Thoracic aorta (tissue), 2 donors: ENCODE measurements at regions not wholly inside any gene's neighbourhood (a gene's known extent, or its start where the extent isn't known, plus 50 kb on each side); places are given as distances from the start of the nearest gene placed in this dataset.

Source experiments
- ATAC-seq: fragments of 150-250 bp; one replicate; pipeline ENCODE4 v1.8.0; 2017; ENCODE audit warnings: low read depth; ENCODE audit not compliant: insufficient number of reproducible peaks, low FRiP score
- DNase-seq: peaks from one replicate; pipeline ENCODE4 v3.0.0-alpha.2; 2020; ENCODE audit warnings: low spot score
- H3K27ac ChIP-seq, 2 donors: fragments of 200-600 bp; sonication (generic); 1 replicate in 1 of 2; 2 replicates in 1 of 2; pipeline ENCODE4 v1.5.1; 2016; ENCODE audit warnings: mild to moderate bottlenecking in 2 of 2, moderate library complexity in 2 of 2
- H3K27me3 ChIP-seq: fragments of 200-600 bp; sonication (generic); replicated peaks from 2 replicates; pipeline ENCODE4 v1.6.0; 2016; ENCODE audit warnings: mild to moderate bottlenecking; ENCODE audit not compliant: insufficient read depth
- H3K36me3 ChIP-seq: fragments of 200-600 bp; sonication (generic); one replicate; pipeline ENCODE4 v1.5.1; 2016
- H3K4me1 ChIP-seq, 2 donors: fragments of 200-600 bp; sonication (generic); 1 replicate in 1 of 2; 2 replicates in 1 of 2; pipeline versions ENCODE4 v1.5.1 to v1.6.0; 2016; ENCODE audit warnings: low read depth in 2 of 2, mild to moderate bottlenecking in 1 of 2; ENCODE audit not compliant: control insufficient read depth in 1 of 2
- H3K4me3 ChIP-seq: fragments of 200-600 bp; sonication (generic); 2 replicates; pipeline ENCODE4 v1.5.1; 2016; ENCODE audit warnings: mild to moderate bottlenecking
- H3K9me3 ChIP-seq: fragments of 200-600 bp; sonication (generic); 2 replicates; pipeline ENCODE4 v1.5.1; 2016
- TF ChIP-seq, protein P1 (sequence below): fragments of 200-600 bp; sonication (generic); IDR thresholded peaks from one replicate; pipeline ENCODE4 v1.5.1; 2019; ENCODE audit warnings: antibody characterized with exemption

DNA sequence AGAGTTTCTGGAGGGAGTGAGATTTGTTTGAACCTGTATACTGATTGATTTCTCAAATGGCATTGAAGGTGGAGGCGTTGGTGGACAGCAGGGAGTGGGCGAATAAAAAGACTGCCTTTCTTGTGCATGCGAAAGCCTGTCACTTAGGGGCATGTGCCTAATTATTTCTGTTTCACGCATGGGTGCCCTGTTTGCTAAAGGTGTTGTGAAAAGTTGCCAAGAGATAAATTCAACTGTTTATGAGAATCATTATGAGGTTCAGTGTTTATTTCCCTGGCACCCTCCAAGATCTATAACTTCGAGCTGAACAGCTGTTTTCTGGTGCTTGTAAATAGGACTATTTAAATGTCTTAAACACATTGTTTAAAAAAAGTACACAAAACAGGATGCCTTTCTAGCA, 67.4 kb upstream of the DMRTA1 start:
- no peaks in the 10 kb centered on the region for H3K4me1 ChIP-seq
- DNase-seq (no peak), ATAC-seq (no peak)
- no peaks in the 10 kb centered on the region for H3K27me3 ChIP-seq
- no peaks in the 10 kb centered on the region for H3K36me3 ChIP-seq
- H3K4me3 ChIP-seq: no peak overlapping the region
- H3K9me3 ChIP-seq: no peaks in the 10 kb centered on the region
- TF ChIP-seq, protein P1, sequence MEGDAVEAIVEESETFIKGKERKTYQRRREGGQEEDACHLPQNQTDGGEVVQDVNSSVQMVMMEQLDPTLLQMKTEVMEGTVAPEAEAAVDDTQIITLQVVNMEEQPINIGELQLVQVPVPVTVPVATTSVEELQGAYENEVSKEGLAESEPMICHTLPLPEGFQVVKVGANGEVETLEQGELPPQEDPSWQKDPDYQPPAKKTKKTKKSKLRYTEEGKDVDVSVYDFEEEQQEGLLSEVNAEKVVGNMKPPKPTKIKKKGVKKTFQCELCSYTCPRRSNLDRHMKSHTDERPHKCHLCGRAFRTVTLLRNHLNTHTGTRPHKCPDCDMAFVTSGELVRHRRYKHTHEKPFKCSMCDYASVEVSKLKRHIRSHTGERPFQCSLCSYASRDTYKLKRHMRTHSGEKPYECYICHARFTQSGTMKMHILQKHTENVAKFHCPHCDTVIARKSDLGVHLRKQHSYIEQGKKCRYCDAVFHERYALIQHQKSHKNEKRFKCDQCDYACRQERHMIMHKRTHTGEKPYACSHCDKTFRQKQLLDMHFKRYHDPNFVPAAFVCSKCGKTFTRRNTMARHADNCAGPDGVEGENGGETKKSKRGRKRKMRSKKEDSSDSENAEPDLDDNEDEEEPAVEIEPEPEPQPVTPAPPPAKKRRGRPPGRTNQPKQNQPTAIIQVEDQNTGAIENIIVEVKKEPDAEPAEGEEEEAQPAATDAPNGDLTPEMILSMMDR: no peak
- H3K27ac ChIP-seq: no peak overlapping the region

DNA sequence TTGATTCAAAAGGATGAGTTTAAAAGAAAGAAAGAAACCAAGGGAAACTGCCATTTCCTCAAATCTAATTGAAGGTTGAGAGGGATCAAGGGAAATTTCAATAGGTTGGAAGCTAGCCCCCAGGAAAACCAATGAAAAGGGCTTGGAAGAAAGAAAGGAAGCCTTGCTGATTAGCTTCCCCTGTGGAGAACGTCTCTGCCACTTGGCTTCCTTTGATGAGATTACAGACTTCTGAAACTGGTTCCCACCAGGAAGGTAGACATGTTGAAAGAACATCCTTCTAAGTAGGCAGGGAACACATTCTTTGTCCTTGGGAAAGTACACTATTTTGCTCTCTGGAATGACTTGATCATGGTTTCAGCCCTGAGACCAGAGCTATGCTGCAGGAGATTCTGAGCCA, 65.5 kb upstream of the DMRTA1 start:
- ATAC-seq (no peak), DNase-seq (no peak)
- H3K9me3 ChIP-seq: no peaks in the 10 kb centered on the region
- no peak overlapping the region for H3K4me3 ChIP-seq
- no peaks in the 10 kb centered on the region for H3K4me1 ChIP-seq
- no peaks in the 10 kb centered on the region for H3K27me3 ChIP-seq
- TF ChIP-seq, protein P1: no peak
- H3K27ac ChIP-seq: no peak overlapping the region
- H3K36me3 ChIP-seq: no peaks in the 10 kb centered on the region

DNA sequence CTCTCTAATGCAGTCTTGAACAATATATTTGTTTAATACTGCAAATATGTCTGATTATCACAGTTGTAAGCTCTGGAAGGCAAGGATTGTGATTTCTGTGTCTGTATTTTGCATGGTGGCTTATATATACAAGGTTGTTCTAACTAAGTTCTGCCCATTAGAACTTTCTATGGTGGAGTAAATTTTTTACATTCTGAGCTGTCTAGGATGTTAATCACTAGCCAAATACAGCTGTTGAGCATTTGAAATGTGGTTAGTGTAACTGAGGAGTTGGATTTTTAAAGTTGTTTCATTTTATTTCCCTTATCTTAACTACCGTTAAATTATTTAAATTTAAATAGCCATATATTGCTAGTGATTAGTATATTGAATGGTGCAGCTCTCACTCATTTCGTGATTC, 64.3 kb upstream of the DMRTA1 start:
- H3K4me3 ChIP-seq: no peak overlapping the region
- ATAC-seq (no peak), DNase-seq (no peak)
- no peaks in the 10 kb centered on the region for H3K27me3 ChIP-seq
- no peaks in the 10 kb centered on the region for H3K9me3 ChIP-seq
- TF ChIP-seq, protein P1: no peak
- H3K27ac ChIP-seq: no peak overlapping the region
- H3K4me1 ChIP-seq: no peaks in the 10 kb centered on the region
- H3K36me3 ChIP-seq: no peaks in the 10 kb centered on the region

DNA sequence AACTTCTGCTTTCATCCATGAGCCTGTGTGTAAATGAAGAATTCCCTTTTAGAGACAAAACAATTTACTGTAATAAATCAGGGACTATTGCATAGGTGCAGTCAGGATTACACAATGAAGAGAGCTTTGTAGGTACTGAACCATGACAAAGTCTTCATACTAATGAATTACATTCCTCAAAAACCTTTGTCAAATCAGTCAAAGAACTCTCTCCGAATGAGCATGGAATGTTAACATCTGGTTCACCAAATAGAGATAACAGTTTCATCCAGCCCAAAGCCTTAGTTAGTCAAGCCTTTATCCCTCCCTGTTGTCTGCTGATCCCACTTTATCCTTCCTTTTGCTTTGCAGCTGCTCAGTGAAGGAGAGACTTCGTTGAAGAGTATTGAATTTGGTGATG, 62.9 kb upstream of the DMRTA1 start:
- no peak overlapping the region for H3K27ac ChIP-seq

DNA sequence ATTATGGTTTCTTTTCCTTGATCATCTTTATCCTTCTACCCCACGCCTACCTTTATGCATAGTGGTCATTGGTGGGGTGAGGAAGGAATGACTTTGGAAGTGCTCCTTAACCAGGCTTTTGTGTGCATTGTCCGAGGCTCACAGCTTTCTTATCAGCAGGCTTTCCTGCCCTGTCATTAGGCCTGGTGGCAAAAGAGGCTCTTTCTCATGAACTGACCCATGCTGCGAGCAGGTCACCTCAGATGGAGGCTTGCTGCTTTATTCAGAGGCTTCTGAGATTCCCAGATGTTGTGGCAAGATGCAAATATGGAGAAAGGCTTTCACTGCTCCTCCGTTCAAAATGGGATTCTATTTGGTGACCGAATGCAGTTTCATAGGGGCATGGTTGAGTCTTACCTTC, 57.4 kb upstream of the DMRTA1 start:
- ATAC-seq (no peak), DNase-seq (no peak)
- TF ChIP-seq, protein P1: no peak
- Histone ChIP-seq H3K9me3 (no peaks in the 10 kb centered on the region), H3K4me1 (no peaks in the 10 kb centered on the region), H3K27me3 (no peaks in the 10 kb centered on the region), H3K27ac (no peak overlapping the region), H3K4me3 (no peak overlapping the region), H3K36me3 (no peaks in the 10 kb centered on the region)

More for the DNA sequence above, 62.9 kb upstream of the DMRTA1 start:
- TF ChIP-seq, protein P1: no peak
- Histone ChIP-seq H3K4me3 (no peak overlapping the region), H3K9me3 (no peaks in the 10 kb centered on the region), H3K36me3 (no peaks in the 10 kb centered on the region), H3K4me1 (no peaks in the 10 kb centered on the region), H3K27me3 (no peaks in the 10 kb centered on the region)
- DNase-seq (no peak), ATAC-seq (no peak)
